ENCODE measurements at regions not wholly inside any gene's neighbourhood (a gene's known extent, or its start where the extent isn't known, plus 50 kb on each side); places are given as distances from the start of the nearest gene placed in this dataset.
"Not testable (repeated sequence)": the region's sequence is repeated elsewhere in the genome, so short reads cannot be mapped to it uniquely, and the experiment has no call there.

DNA sequence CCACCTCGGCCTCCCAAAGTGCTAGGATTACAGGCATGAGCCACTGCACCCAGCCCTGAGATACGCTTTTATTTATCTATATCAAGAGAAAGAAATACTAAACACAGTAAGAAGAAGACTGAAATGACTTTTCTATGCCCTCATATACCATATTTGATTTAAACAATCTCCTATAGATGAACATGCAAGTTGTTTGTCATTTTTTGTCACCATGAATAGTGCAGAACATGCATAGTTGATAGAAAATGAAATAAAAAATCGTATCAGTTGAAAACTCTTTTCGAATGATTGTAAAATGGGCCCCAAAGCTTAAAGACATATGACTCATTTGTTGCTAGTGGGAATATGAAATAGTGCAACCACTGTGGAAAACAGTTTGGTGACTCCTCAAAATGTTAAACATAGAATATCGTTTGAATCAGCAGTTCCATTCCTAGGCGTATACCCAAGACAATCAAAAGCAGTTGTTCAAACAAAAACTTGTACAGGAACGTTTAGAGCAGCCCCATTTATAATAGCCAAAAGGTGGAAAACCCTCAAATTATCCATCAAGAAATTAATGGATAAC is 61.4 kb upstream of the ANKH start:
- DNase-seq (ENCODE audit: low read depth), result peak; percentile 33
- TF ChIP-seq CTCF (IDR thresholded peaks at IDR 0.05; ENCODE audit: control insufficient read depth, extremely low read depth, insufficient read depth), result no peak
- H3K4me3 ChIP-seq (ENCODE audit: low read depth, low read length), result no peak overlapping the region

DNA sequence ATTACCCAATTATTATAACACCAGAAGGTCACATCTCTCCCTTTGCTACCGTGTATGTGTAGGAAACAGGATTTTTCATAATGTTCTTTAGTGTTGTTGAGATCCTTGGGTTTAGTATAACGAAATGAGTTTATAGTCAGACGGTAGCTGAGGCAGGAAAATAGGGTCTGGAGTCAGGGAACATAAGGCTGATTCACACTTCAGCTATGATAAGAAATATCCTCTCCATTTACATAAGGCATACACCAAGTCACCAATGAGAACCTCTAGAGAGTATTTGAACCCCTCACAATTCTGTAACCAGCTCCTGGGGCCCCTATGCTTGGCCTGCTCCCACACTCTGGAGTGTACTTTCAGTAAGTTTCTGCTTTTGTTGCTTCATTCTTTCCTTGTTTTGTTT is 58.9 kb upstream of the ANKH start:
- DNase-seq (ENCODE audit: low read depth), result no peak
- TF ChIP-seq CTCF (IDR thresholded peaks at IDR 0.05; ENCODE audit: control insufficient read depth, extremely low read depth, insufficient read depth), result no peak
- no peak overlapping the region for H3K4me3 ChIP-seq (ENCODE audit: low read depth, low read length)

DNA sequence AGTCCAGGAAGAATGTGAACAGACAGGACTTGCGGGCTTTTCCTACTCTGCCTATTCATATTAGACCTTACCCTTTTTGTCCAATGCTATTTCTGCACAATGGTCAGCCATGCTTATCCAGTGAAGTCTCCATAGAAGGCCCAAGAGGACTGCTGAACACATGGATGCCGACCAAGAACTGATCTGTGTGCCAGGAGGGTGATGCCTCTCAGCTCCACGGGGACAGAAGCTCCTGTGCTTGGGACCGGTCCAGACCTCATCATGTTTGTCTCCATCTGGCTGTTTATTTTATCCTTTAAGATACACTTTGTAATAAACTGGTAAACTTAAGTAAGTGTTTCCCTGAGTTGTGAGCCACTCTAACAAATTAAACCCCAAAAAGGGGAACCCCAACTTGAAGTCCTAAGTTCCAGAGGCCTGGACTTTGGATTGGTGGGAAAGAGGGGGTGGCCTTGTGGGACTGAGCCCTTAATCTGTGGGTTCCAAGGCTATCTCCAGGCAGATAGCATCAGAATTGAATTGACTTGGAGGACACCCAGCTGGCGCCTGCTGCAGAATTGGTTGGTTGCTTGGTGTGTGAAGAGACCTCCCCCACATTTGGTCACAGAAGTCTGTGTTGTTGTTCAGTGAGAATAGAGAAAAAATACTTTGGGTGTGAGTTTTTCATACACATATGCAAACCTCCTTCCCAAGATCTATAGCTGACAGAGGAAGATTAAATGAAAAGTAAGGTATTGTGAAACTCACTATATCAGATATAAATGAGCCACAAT is 57.9 kb upstream of the ANKH start:
- H3K4me3 ChIP-seq (ENCODE audit: low read depth, low read length), result no peak overlapping the region
- peak; percentile 79 for DNase-seq (ENCODE audit: low read depth)
- no peak for TF ChIP-seq CTCF (IDR thresholded peaks at IDR 0.05; ENCODE audit: control insufficient read depth, extremely low read depth, insufficient read depth)

GRCh38 chr5:14928661-14929060 is 57.1 kb upstream of the ANKH start:
- no peak overlapping the region for H3K4me3 ChIP-seq (ENCODE audit: low read depth, low read length)
- no peak for DNase-seq (ENCODE audit: low read depth)
- TF ChIP-seq CTCF (IDR thresholded peaks at IDR 0.05; ENCODE audit: control insufficient read depth, extremely low read depth, insufficient read depth), result no peak

- TF ChIP-seq CTCF (IDR thresholded peaks at IDR 0.05; ENCODE audit: control insufficient read depth, extremely low read depth, insufficient read depth), result no peak
- H3K4me3 ChIP-seq (ENCODE audit: low read depth, low read length), result no peak overlapping the region
- DNase-seq (ENCODE audit: low read depth), result no peak
These were observed 53.7 kb upstream of the ANKH start for GRCh38 chr5:14925326-14925725.

- DNase-seq (ENCODE audit: low read depth); H3K4me3 ChIP-seq (ENCODE audit: low read depth, low read length): not testable (repeated sequence)
These were observed 51.4 kb upstream of the ANKH start for GRCh38 chr5:14922952-14923351.

DNA sequence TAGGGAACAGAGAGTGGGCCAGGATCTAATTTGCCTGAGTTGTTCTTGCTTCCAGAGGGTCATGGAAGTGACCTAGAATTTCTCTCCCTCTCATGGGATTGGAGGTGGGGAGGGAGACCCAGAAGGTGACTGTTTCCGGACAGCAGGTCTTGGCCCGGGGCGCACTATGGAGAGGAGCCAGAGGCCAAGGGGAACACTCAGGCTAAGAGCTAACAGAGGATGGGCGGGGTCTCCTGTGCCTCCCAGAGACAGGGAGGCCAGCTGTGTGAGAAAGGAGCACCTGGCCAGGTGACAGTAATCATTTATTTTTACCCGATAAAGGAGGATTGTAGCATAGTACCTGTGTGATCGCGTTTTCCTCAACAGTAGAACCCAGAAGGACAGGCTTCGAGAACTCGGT is 50.9 kb upstream of the ANKH start:
- DNase-seq (ENCODE audit: low read depth), result no peak
- H3K4me3 ChIP-seq (ENCODE audit: low read depth, low read length), result no peak overlapping the region
- TF ChIP-seq CTCF (IDR thresholded peaks at IDR 0.05; ENCODE audit: control insufficient read depth, extremely low read depth, insufficient read depth), result no peak
